ENCODE measurements at regions not wholly inside any gene's neighbourhood (a gene's known extent, or its start where the extent isn't known, plus 50 kb on each side); places are given as distances from the start of the nearest gene placed in this dataset.

DNA sequence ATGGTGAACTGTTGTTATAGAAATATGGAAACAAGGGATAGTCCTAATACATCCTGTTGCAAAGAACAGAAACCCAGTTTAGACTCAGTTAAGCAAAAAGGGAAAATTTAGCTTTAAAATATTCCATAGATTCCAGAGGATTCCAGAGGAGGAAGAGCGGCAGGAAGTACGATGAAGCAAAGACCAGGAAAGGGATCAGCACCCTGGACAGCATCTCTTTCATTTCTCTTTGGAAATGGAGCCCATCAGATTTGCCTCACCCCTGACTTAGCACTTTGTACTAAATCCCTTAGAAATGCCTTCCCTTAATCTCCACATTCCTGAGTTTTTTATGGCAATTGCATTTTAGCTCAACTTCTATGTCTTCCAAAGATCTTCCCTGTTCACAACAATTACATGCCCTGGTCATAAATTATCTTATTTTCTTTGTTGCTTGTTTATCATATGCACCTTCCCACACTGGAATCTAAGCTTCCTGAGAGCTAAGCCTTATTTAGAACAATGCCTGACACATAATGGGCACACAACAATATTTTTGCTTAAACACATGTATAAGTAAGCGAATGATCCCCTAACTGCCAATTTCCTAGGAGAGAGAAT is 150.0 kb upstream of the RBFOX1 start:
- no TSS peak for BruUV-seq (replicated peaks)
- intact Hi-C loops (cut with micrococcal nuclease; ENCODE audit: unreplicated experiment), result no loop called here
- DNase-seq, result no peak
- CTCF ChIA-PET, result no interaction called here
- TF ChIP-seq, protein P1, sequence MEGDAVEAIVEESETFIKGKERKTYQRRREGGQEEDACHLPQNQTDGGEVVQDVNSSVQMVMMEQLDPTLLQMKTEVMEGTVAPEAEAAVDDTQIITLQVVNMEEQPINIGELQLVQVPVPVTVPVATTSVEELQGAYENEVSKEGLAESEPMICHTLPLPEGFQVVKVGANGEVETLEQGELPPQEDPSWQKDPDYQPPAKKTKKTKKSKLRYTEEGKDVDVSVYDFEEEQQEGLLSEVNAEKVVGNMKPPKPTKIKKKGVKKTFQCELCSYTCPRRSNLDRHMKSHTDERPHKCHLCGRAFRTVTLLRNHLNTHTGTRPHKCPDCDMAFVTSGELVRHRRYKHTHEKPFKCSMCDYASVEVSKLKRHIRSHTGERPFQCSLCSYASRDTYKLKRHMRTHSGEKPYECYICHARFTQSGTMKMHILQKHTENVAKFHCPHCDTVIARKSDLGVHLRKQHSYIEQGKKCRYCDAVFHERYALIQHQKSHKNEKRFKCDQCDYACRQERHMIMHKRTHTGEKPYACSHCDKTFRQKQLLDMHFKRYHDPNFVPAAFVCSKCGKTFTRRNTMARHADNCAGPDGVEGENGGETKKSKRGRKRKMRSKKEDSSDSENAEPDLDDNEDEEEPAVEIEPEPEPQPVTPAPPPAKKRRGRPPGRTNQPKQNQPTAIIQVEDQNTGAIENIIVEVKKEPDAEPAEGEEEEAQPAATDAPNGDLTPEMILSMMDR (IDR thresholded peaks at IDR 0.05; ENCODE audit: unreplicated experiment), result no peak
- H3K9me3 Mint-ChIP-seq (ENCODE audit: low read depth, unreplicated experiment), result peaks cover 14% of the 10 kb centered on the region
- no peaks in the 10 kb centered on the region for H3K27me3 Mint-ChIP-seq (ENCODE audit: unreplicated experiment)
- no peaks in the 10 kb centered on the region for H3K4me1 Mint-ChIP-seq (ENCODE audit: low read depth, unreplicated experiment)
- H3K27ac Mint-ChIP-seq (ENCODE audit: unreplicated experiment), result no peak overlapping the region
- no peaks in the 10 kb centered on the region for H3K36me3 Mint-ChIP-seq (ENCODE audit: insufficient read depth, unreplicated experiment)
- no peak overlapping the region for H3K4me3 Mint-ChIP-seq (ENCODE audit: low read depth, unreplicated experiment)

DNA sequence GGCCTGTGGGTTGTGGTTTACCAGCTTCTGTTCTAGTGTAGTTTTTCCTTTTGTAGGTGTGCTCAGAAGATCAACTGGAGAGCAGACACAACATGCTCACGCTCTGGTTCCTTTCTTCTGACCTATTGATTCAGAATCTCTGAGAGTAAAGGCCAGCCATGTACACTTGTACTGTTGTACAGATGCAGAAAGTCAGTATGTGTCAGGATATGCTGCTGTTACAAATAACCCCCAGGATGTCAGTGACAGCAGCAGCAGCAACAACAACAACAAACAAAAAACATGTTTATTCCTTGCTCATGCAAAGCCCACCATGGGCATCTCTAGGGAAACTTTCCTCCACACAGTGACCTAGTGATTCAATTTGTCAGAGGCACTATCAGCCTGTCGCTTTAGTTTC is 154.8 kb upstream of the RBFOX1 start:
- Mint-ChIP-seq H3K36me3 (ENCODE audit: insufficient read depth, unreplicated experiment) (no peaks in the 10 kb centered on the region), H3K9me3 (ENCODE audit: low read depth, unreplicated experiment) (peaks cover 14% of the 10 kb centered on the region), H3K27ac (ENCODE audit: unreplicated experiment) (no peak overlapping the region), H3K4me1 (ENCODE audit: low read depth, unreplicated experiment) (no peaks in the 10 kb centered on the region), H3K27me3 (ENCODE audit: unreplicated experiment) (no peaks in the 10 kb centered on the region), H3K4me3 (ENCODE audit: low read depth, unreplicated experiment) (no peak overlapping the region)
- intact Hi-C loops (cut with micrococcal nuclease; ENCODE audit: unreplicated experiment), result no loop called here
- no peak for DNase-seq
- BruUV-seq (replicated peaks), result no TSS peak
- CTCF ChIA-PET, result no interaction called here
- TF ChIP-seq, protein P1 (IDR thresholded peaks at IDR 0.05; ENCODE audit: unreplicated experiment), result no peak

DNA sequence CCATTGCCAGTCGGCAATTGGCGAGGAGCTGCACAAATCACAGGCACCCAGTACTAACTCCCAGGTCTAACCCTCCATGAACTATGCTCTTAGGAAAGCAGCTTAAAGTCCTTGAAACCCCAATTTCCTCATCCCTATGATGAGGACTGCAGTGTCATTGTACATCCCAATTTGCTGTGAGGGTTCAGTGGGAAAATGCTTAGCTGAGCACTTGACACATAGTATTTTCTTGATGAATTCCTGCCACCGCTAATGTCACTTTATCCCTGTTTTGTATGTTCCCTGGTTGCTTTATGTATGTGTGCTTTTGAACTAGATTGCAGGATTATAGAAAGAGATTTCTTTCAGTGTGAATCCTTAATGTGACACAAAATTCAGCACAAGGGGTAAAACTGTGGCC is 161.5 kb upstream of the RBFOX1 start:
- CTCF ChIA-PET, result interaction anchor here (0.6 to 0.7 kb wide), 2 partner anchors 9 to 936 kb away, joined by 4 to 5 read pairs; no protein-coding TSS in a partner anchor
- DNase-seq, result no peak
- H3K9me3 Mint-ChIP-seq (ENCODE audit: low read depth, unreplicated experiment), result peaks cover 15% of the 10 kb centered on the region

DNA sequence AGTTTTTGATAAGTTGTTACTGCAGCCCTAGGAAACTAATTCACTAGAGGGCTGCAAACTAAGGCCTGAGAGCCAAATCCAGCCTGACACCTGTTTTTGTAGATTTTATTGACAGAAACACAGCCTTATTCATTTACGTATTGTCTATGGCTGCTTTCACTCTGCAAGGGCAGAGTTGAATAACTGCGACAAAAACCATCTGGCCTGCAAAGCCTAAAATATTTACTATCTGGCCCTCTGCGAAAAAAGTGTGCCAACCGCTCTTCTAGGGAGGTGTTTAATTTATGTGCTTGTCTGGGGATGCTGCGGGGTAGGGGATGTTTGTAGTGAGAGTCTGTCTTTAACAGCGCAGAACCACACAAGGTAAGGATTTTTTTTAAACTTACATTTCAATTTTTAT is 165.0 kb upstream of the RBFOX1 start:
- intact Hi-C loops (cut with micrococcal nuclease; ENCODE audit: unreplicated experiment), result no loop called here
- no peaks in the 10 kb centered on the region for H3K27me3 Mint-ChIP-seq (ENCODE audit: unreplicated experiment)
- no peaks in the 10 kb centered on the region for H3K4me1 Mint-ChIP-seq (ENCODE audit: low read depth, unreplicated experiment)
- peaks cover 12% of the 10 kb centered on the region for H3K9me3 Mint-ChIP-seq (ENCODE audit: low read depth, unreplicated experiment)
- DNase-seq, result no peak
- H3K4me3 Mint-ChIP-seq (ENCODE audit: low read depth, unreplicated experiment), result no peak overlapping the region
- CTCF ChIA-PET, result no interaction called here
- H3K36me3 Mint-ChIP-seq (ENCODE audit: insufficient read depth, unreplicated experiment), result no peaks in the 10 kb centered on the region
- TF ChIP-seq, protein P1 (IDR thresholded peaks at IDR 0.05; ENCODE audit: unreplicated experiment), result no peak
- no peak overlapping the region for H3K27ac Mint-ChIP-seq (ENCODE audit: unreplicated experiment)
- no TSS peak for BruUV-seq (replicated peaks)

More for the DNA sequence above, 161.5 kb upstream of the RBFOX1 start:
- no peak overlapping the region for H3K27ac Mint-ChIP-seq (ENCODE audit: unreplicated experiment)
- no peaks in the 10 kb centered on the region for H3K36me3 Mint-ChIP-seq (ENCODE audit: insufficient read depth, unreplicated experiment)
- no peaks in the 10 kb centered on the region for H3K27me3 Mint-ChIP-seq (ENCODE audit: unreplicated experiment)
- intact Hi-C loops (cut with micrococcal nuclease; ENCODE audit: unreplicated experiment), result no loop called here
- BruUV-seq (replicated peaks), result no TSS peak
- H3K4me1 Mint-ChIP-seq (ENCODE audit: low read depth, unreplicated experiment), result no peaks in the 10 kb centered on the region
- no peak overlapping the region for H3K4me3 Mint-ChIP-seq (ENCODE audit: low read depth, unreplicated experiment)
- TF ChIP-seq, protein P1 (IDR thresholded peaks at IDR 0.05; ENCODE audit: unreplicated experiment), result no peak

All from Calu3 (cell line).